ENCODE measurements at regions not wholly inside any gene's neighbourhood (a gene's known extent, or its start where the extent isn't known, plus 50 kb on each side); places are given as distances from the start of the nearest gene placed in this dataset.
"Not testable (repeated sequence)": the region's sequence is repeated elsewhere in the genome, so short reads cannot be mapped to it uniquely, and the experiment has no call there.

DNA sequence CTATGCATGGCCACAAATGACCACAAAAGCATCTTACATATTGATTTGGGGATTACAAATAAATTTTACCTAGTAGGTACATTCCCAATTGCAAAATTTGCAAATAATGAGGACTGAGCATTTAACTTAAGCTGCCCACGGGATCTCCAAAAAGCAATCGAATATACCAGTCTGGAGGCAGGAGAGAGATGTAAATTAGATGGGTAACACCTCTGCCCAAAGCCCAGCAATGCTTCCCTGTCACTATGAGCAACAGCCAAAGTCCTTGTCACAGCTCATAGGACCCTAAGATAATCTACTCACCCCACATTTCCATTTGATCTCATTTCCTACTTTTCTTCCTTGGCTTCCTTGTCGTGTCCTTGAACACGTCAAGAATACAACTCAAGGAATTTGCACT lies 172.2 kb downstream of the SUCLG1 start:
- no peak for DNase-seq

DNA sequence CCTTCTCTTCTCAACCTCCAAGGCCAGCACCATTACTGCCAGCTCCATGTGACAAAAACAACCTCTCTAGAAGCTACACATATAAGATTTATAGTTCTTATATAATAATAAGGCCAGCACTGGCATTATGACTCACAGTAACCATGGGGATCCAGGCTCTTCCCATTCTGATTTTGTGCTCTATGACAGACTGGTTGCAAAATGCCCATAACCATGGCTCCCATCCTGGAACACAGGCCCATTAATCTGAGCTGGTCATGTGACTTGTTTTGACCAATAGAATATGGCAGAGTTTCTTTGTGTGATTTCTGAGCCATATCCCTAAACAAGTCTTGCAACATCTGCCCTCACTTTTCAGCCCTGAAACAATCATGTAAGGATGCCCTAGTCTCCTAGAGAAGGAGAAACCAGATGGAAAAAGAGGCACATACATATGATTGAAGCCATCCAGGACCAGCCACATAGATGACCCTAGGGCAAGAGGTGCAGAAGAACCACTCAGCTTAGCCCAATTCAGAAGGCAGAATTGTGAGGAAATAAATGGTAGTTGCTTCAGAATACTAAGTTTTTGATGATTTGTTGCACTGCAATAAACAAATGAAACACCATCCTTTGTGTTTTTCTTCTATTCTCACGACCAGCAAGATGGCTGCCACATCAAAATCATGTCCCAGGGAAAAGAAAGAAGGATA lies 173.9 kb downstream of the SUCLG1 start:
- peak in 1 of 4 experiments; percentile 1 for DNase-seq

DNA sequence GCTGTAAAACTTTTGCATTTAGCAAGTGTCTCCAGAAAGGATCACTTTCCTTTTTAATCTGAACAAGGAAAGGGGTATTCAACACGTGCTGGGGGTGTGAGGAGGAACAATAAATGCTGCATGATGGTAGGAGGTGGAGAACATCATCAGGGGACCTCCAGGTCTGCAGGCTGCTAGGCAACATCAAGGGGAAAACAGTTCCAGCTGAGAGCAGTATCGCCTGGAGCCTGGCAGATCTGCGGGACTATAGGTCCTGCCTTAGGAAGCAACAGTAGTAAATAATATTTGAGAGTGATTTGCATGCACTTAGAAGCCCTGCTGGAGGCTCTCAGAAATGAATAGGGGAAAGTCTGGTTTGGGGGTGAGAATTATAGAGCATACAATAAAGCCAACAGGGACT lies 175.6 kb downstream of the SUCLG1 start:
- no peak for DNase-seq

DNA sequence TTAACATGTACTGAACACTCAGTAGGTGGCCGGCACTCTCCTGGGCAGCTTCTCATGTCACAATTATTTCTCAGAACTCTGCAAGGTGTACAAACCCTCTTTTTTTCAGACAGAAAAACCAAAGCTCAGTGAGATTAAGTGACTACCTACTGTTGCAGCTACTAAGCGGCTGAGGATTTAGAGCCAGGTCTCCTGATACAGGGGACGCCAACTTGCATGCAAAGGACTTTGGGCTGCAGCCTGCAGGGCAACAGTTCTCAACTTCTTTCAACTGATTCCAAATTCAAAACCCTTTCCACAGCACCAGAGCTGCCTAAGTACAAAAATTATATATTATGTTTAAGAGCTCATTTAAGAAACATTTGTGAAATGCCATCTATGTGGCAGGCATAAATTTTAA lies 177.6 kb downstream of the SUCLG1 start:
- no peak for DNase-seq

DNA sequence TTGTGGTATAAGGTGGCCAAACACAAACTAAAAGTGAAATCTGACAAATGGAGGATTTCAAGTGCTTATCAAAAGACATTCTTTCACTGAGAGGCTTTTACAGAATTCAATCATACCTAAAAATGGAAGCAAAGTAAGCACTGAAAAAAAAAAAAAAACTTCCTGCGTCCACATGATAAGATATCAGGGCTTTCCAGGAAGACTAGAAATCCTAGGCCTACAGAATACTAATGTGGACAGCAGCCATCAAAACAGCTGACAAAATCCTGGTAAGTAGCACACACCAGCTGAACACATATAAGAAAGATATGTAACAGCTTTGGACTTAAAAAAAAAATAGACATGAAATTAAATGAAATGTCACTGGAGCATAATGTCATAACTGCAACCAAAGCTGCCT lies 178.2 kb downstream of the SUCLG1 start:
- no peak for DNase-seq

DNA sequence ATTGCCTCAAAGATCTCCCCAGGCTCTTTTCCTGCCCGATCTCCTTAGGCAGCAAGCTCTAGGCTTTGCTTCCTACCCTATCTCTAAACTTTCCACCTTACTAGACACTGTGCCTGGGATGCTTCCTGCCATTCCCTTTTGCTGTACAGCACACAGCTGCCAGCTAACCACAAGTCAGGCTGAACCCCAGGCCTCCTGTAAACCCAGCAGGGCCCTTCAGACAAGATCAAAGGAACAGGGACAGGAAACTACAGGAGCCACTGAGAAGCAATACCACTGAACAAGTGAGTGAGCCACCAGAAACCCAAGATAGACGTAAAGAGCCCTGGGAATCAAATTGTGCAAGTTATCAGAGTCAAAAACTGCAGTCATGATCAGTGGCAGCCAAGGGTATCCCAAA lies 180.7 kb downstream of the SUCLG1 start:
- no peak for DNase-seq

DNA sequence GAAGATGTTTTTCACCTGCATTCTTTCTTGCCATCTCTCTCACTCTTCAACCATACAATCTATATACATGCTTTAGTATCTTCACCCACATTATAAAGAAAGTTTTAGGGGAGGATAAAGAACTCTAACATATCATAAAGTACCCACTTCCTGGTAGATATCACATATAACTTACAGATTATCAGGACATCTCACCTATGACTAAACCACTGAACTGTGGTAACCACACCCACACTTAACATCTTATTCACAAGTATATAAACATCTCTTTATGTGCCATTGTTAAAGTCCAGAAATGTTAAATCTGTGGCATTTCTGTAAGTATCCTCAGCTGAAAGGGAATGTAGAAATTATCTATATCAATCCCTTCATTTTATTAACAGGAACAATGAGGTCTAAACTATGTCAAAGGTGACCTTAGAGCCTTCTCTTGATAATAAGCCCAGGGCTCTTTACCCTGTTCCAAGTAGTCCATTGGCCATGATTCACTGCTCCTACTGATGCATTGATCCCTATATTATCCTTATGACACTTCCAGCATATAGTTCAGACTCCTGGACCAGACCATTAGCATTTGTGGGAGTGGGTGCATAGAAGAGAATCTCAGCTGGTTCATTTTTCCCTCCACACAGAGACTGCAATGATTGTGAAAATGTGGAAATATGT lies 182.4 kb downstream of the SUCLG1 start:
- no peak for DNase-seq

DNA sequence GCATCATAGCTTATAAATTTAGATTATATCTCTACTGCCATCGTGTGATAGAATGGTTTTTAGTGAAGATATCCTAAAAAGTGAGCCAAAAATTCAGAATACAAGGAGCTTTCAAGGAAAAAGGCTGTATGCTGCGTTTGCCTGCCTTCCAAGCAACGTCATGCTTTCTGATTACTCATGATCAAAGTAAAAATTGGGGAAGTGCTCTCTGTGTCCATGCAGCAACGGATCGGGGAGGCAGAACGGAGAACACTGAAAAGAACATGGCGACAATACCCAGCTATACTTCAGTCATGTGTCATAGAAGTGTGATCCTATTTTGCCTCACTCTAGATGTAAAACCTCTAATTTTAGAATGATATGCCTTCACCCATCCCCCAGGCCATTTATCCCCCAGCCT lies 185.7 kb downstream of the SUCLG1 start:
- DNase-seq, result no peak

DNA sequence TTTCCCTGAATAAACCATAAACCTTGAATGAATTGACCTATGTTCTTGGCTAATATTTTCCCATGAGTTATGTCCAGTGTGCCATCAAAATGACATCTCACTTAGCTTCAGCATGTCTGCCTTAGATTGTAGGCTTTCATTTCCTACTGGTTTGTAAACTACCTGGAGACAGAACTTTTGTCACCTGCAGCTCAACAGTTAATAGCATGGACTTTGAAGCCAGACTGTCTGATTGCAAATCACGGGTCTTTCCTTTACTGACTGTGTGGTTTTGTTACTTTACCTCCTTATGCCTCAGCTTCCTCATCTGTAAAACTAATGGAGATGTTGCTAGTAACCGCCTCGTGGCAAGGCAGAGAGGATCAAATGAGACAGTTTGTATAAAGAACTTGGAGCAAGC lies 187.1 kb downstream of the SUCLG1 start:
- DNase-seq, result no peak

DNA sequence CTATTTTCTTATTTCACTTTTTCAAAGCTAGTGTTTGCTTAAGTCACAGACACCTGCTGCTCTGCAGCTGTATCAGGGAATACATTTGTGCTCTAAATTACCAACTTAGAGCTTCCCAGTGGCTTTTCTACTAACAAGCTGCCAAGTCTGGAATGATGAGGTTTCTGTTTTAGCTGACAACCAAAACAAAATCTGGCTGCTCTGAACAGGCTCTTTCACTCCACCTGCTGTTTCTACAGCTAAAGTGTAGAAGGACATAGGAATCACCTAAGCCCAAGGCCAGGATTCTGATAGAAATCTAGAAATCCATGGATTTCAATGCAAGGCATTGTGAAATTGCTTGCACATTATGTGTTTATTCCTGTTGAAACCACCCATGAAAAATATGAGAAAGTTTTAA lies 201.2 kb downstream of the SUCLG1 start:
- DNase-seq, result no peak

DNA sequence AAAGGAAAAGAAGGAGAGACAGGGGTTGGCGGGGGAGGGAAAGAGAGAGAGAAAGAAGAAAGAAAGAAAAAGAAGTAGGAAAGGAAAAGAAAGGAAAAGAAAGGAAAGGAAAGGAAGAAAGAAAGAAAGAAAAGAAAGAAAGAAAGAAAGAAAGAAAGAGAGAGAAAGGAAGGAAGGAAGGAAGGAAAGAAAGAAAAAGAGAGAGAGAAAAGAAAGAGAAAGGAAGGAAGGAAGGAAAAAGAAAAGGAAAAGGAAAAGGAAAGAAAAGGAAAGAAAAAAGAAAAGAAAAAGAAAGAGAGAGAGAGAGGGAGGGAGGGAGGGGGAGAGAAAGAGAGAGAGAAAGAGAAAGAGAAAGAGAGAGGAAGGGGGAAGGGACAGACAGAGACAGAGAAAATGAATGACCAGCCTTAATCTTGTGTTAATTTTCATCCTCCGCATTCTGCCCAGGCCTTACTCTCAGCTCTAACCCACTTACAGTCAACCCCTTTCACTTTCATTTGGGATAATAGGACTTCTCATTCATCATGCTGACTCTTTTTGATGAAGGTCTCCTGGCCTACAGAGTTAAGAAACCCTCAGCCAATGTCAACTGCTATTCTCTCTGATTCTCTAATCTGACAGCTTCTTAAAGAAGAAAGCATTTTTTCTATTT lies 207.3 kb downstream of the SUCLG1 start:
- DNase-seq, result no peak

DNA sequence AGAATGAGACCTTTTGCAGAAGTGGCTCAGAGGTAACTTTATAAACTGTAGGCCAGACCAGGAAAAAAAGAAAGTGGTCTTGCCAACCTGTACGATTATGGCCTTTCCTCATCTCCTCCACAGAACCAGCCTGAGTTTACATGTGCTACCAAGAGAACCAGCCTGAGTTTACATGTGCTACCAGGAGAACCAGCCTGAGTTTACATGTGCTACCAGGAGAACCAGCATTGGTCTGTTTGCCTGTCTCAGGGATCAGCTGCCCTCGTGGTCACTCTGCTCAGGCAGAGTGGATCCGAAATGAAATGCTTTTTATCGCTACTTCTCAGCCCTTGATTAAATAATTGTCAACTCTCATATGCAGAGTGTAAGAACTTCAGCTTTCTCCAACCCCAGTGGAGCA lies 209.9 kb downstream of the SUCLG1 start:
- DNase-seq, result no peak

DNA sequence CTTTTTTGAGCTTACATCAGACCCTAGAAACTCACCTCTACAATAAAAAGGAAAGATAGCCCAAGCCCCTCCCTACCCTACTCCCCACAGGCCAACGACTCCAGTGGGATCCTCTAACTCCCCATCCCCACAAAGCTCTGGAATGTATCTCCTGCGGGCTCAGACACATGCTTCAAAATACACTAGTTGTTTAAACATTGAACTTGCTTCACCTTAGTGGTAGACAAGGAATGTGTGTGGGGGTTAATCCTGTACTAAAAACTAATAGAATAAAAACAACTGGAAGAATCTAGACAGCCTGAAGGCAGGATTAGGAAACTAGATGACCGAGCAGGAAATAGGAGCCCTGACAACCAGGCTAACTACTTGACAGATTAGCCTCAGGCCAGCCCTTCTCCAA lies 211.5 kb downstream of the SUCLG1 start:
- no peak for DNase-seq

DNA sequence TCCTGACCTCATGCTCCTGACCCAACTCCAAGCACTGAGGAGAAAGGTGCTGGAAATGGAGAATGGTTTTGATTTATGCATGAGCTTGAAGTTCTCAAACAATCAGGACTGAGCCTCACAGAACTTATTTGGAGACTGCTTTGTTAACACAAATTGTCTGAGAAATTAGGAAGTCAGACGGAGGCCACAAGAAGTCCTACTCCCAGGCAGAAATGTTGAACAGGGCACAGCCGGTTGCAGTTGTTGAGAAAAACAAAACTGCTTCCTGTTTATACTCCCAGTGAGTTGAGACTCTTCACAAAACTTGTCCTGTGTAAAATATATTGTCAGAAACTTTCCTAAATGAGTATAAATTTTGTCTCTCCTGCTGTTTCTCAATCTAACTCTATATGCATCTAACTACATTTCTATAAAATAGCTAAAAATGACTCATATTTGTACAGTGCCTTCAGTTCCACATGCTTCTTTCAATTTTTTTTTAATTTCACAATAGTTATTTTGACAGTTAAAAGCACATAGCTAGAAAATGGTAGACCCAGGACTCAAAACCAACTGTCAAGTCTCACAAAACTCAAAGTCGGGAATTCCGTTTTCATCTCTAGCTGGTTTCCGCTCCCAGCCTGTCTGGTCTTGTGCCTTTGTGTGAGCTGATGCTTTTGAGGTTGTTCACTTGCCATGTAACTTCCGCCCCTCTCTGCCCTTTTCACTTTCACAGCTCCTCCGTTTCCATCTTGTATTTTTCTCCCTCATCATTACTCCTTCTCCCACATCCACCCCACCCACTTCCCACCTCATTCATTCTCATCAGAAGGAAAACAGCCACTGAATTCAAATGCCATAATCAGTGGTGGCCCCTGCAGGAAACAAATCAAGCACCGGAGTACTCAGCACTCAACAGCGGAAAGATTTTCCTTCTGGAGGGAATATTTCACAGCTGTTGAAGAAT lies 215.0 kb downstream of the SUCLG1 start:
- DNase-seq, result peak in 2 of 4 experiments; percentile 4 to 5

DNA sequence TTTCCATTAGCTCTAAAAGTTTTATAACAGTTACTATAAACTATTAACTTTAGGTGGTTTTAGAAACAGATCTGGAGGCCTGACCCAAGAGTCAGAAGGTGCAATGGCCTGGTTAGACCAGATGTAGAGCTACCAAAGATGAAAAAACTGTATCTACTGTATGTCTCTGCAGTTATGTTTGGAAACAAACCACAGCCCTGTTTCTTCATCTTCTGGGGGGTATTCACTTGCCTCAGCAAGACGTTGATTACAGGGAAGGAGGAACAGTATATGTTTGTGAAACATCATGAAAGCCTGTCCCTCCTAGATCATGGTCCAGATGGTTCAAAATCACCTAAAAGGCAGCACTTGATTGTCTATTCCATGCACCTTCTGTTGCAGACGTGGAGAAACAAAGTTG lies 220.2 kb downstream of the SUCLG1 start:
- DNase-seq, result no peak

DNA sequence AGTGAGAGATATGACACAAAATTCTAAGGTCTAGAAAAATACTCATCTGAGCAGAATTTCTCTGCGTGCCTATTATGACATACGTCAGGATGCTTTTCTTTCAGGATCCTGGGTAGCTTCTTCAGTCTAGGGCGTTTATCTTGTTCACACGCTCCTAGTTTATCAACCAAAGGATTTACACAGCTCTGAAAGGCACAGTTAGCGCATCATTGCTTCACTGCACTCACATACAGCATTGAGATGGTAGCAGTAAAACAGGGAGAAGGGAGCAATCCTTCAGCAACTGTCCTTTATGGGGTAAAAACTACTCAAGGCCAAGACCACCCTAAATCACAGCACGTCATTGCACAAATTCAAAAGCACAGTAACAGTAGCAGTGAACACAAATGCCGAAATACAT lies 222.8 kb downstream of the SUCLG1 start:
- DNase-seq, result no peak

DNA sequence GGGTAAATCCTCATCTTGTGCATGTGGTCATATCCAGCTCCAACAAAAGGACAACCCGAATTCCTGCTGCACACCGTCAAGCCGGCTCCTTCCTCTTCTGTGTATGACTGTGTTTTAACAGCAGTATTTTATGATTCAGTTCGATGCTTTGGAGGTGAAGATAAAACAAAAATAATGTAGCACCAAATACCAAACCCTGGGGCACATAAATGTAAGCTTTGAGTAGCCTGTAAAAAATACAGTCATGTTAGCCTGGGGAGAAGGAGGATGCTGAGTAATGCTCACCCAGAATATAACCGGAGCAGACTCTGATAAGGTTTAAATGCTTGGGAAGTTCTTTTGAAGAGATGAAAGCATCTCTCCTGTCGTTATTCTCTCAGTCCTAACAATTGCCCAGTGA lies 225.0 kb downstream of the SUCLG1 start:
- DNase-seq, result no peak

DNA sequence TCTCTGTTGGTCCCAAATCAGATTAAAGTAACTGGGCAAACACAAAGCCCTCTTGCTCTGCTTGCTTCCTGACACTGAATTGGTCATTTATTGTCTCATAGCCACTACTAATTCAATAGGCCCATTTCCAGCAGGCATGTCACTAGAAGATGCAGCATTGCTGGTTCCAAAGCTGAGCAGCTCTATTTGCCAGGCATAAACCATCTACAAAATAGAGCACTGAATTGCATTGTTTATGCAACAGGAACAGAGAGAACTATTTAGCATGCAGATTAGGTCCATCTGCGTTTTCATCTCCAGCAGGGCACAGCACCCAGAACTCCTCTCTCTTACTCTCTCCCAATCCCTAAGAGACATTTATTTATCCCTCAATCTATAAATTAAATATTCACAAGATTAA lies 227.6 kb downstream of the SUCLG1 start:
- no peak for DNase-seq

DNA sequence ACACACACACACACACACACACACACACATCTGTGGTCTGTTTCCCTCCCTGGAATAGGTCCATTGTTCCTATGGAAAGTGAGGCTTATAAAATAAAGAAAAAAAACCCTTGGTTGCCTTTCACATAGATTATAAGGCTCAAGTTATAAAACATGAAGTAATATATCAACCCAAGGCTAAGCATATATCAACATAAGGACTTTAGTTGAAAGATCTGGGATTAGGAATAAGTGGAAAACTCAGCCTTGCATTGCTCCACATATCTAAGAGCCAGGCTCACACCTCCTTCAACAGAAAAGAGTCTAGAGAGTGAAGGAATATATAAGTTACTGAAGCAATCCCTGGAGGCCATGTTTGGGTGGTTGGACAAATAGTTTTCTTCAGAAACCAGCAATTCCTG lies 235.0 kb downstream of the SUCLG1 start:
- DNase-seq, result no peak

DNA sequence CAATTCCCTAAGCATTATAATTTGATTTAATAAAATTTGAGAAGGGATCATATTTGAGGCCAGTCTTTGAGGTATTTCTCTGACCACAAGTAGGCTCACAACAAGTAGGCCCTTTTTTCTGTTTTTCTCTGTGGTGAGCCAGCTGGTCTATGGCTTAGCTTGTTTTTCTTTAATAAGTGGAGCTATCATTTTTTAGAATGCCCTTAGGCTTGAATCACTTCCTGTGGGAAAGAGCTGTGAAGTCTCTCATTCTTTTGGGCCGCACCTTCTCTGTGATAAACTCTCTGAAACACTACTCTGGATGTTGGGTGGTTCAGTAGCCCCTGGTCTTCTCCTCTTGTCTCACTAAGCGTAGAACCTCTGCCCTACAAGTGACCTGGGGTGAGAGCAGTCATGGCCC lies 235.9 kb downstream of the SUCLG1 start:
- DNase-seq, result no peak

DNA sequence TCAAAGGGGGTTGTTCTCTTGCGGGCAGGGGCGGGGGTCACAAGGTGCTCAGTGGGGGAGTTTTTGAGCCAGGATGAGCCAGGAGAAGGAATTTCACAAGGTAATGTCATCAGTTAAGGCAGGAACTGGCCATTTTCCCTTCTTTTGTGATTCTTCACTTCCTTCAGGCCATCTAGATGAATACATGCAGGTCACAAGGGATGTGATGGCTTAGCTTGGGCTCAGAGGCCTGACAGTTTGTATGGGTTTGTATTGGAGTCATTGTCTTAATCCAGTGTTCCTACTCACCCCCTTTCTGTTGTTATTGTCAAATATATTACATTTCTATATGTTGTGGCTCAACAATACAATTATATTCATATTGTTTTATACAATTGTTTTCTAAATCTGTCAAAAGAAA lies 238.0 kb downstream of the SUCLG1 start:
- DNase-seq, result not testable (repeated sequence)

DNA sequence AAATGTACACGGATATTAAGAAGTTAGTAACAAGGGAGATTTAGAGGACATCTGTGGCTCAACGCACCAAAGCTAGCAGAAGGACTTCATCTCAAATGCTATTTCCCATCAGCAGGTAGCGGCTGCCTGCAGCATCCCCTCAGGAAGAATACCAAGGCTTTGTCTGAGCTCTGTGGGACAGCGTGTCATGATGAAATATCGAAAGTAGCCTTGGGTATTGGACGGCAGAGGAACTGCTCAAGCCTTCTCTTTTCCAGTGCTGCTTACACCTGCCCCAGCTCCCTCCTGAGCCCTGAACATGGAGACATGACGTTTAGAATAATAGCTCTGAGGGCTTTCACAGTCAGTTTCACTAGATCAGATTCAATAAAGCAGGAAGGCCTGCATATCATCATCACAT lies 241.6 kb downstream of the SUCLG1 start:
- DNase-seq, result no peak

DNA sequence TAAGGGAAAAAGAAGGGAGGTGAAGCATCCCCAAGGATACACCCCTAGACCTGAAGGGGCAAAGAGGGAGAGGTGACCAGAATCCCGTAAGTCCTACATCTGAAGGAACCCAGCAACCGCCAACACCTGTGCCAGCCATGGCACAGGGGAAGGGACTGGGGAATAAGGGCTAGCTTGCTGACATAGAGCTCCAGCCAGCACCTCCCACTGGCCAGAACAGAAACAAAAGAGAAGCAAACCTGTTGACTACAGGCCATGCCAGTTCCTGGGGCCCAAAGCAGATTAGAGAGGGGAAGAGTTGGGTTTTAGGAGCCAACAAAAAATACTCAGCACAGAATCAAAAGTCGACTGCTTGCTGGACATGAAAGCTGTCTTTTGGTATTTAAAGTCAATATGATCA lies 244.6 kb downstream of the SUCLG1 start:
- DNase-seq, result no peak
